BJ (cell line): ENCODE measurements at regions not wholly inside any gene's neighbourhood (a gene's known extent, or its start where the extent isn't known, plus 50 kb on each side); places are given as distances from the start of the nearest gene placed in this dataset.

Source experiments
- CTCF ChIA-PET: fragments of 350-600 bp; formaldehyde crosslinking; extraction: SDS; loops from one replicate; lab custom pipeline; 2021; ENCODE audit warnings: antibody characterized with exemption, inconsistent platforms; lab: Yijun Ruan, JAX
- POLR2A ChIA-PET: fragments of 300-600 bp; sonication (Branson Sonifier 250); formaldehyde crosslinking; extraction: SDS; loops from one replicate; lab custom pipeline; 2021; ENCODE audit warnings: antibody characterized with exemption; lab: Charles Lee
- DNase-seq: peaks from one replicate; pipeline ENCODE4 v3.0.0-alpha.2; 2011; ENCODE audit warnings: low read depth
- H3K27me3 ChIP-seq: 2 replicates; pipeline ENCODE4 v1.6.0; 2011; ENCODE audit warnings: low read length; ENCODE audit not compliant: control insufficient read depth, insufficient read depth
- H3K36me3 ChIP-seq: 2 replicates; pipeline ENCODE4 v1.5.1; 2011; ENCODE audit warnings: low read length; ENCODE audit not compliant: control insufficient read depth, insufficient read depth
- H3K4me3 ChIP-seq: 2 replicates; pipeline ENCODE4 v1.5.1; 2011; ENCODE audit warnings: low read depth, mild to moderate bottlenecking, control low read depth, low read length
- CTCF ChIP-seq: IDR thresholded peaks from 2 replicates; pipeline ENCODE4 v1.5.1; 2011; ENCODE audit warnings: low read depth, mild to moderate bottlenecking, control low read depth, inconsistent platforms, low read length, moderate library complexity; ENCODE audit not compliant: insufficient read depth

- H3K4me3 ChIP-seq, result no peak overlapping the region
- CTCF ChIA-PET, result interaction anchor here (1.0 kb wide), 1 partner anchor 11 kb away, joined by 3 read pairs; no protein-coding TSS in a partner anchor
- POLR2A ChIA-PET, result no interaction called here
- no peaks in the 10 kb centered on the region for H3K27me3 ChIP-seq
- TF ChIP-seq CTCF, result no peak
- DNase-seq, result no peak
- no peaks in the 10 kb centered on the region for H3K36me3 ChIP-seq
Measured at GRCh38 chr1:56151402-56151801, 428.0 kb downstream of the PLPP3 start.

GRCh38 chr1:56150441-56151215 is 428.7 kb downstream of the PLPP3 start:
- no peak for TF ChIP-seq CTCF
- Histone ChIP-seq H3K4me3 (no peak overlapping the region), H3K27me3 (no peaks in the 10 kb centered on the region), H3K36me3 (no peaks in the 10 kb centered on the region)
- DNase-seq, result no peak
- ChIA-PET POLR2A (no interaction called here), CTCF (interaction anchor here (1.0 kb wide), 1 partner anchor 10 kb away, joined by 3 read pairs; no protein-coding TSS in a partner anchor)

- DNase-seq, result no peak
- POLR2A ChIA-PET, result no interaction called here
- CTCF ChIA-PET, result no interaction called here
Measured at GRCh38 chr1:56149761-56150160, 429.6 kb downstream of the PLPP3 start.

GRCh38 chr1:56148326-56149193 is 430.8 kb downstream of the PLPP3 start:
- CTCF ChIA-PET, result interaction anchor here (1.0 kb wide), 1 partner anchor 29 kb away, joined by 3 read pairs; no protein-coding TSS in a partner anchor
- Histone ChIP-seq H3K4me3 (no peak overlapping the region), H3K36me3 (no peaks in the 10 kb centered on the region), H3K27me3 (no peaks in the 10 kb centered on the region)
- POLR2A ChIA-PET, result no interaction called here
- TF ChIP-seq CTCF, result no peak
- no peak for DNase-seq

More at GRCh38 chr1:56149761-56150160, 429.6 kb downstream of the PLPP3 start:
- Histone ChIP-seq H3K27me3 (no peaks in the 10 kb centered on the region), H3K36me3 (no peaks in the 10 kb centered on the region), H3K4me3 (no peak overlapping the region)
- TF ChIP-seq CTCF, result no peak

- ChIA-PET CTCF (interaction anchor here (0.7 to 1.9 kb wide), 5 partner anchors 10 to 59 kb away, joined by 3 to 6 read pairs (median 3); no protein-coding TSS in a partner anchor), POLR2A (no interaction called here)
- no peak for DNase-seq
- no peaks in the 10 kb centered on the region for H3K36me3 ChIP-seq
- H3K4me3 ChIP-seq, result no peak overlapping the region
- H3K27me3 ChIP-seq, result no peaks in the 10 kb centered on the region
- TF ChIP-seq CTCF, result no peak
Measured at GRCh38 chr1:56147459-56147858, 431.9 kb downstream of the PLPP3 start.
